Fibroblast of lung (primary cell): ENCODE measurements at regions not wholly inside any gene's neighbourhood (a gene's known extent, or its start where the extent isn't known, plus 50 kb on each side); places are given as distances from the start of the nearest gene placed in this dataset.

ENCODE experiments used
- DNase-seq, 2 donors: peaks; one replicate each; pipeline versions ENCODE4 v3.0.0 to v3.0.0-alpha.2; 2010; ENCODE audit warnings: low read depth in 2 of 2
- H2AFZ ChIP-seq: 2 replicates; pipeline ENCODE4 v1.5.1; 2012; ENCODE audit warnings: low read length, control low read depth, inconsistent platforms
- H3K27ac ChIP-seq: 2 replicates; pipeline ENCODE4 v1.5.1; 2011; ENCODE audit warnings: low read length, control low read depth; ENCODE audit not compliant: insufficient read depth
- H3K27me3 ChIP-seq: 2 replicates; pipeline ENCODE4 v1.5.1; 2011; ENCODE audit warnings: mild to moderate bottlenecking, low read length; ENCODE audit not compliant: control insufficient read depth, insufficient read depth
- H3K36me3 ChIP-seq: 2 replicates; pipeline ENCODE4 v1.5.1; 2011; ENCODE audit warnings: low read length; ENCODE audit not compliant: control insufficient read depth, insufficient read depth
- H3K4me1 ChIP-seq: 2 replicates; pipeline ENCODE4 v1.5.1; 2011; ENCODE audit warnings: low read length; ENCODE audit not compliant: control insufficient read depth, insufficient read depth; ENCODE audit errors: extremely low read depth
- H3K4me2 ChIP-seq: 2 replicates; pipeline ENCODE4 v1.5.1; 2011; ENCODE audit warnings: low read length, control low read depth; ENCODE audit not compliant: insufficient read depth; ENCODE audit errors: extremely low read depth
- H3K4me3 ChIP-seq, 4 experiments: fragments of 200-600 bp in 1 of 4; sonication (generic) in 1 of 4; replicated peaks in 1 of 4; 2 replicates each; pipeline ENCODE4 v1.5.1; 2011 to 2016; ENCODE audit warnings: low read length in 4 of 4, low read depth in 3 of 4, mild to moderate bottlenecking in 3 of 4, control low read depth in 2 of 4, inconsistent platforms in 1 of 4, mixed read lengths in 1 of 4; ENCODE audit not compliant: insufficient read depth in 1 of 4; ENCODE audit errors: control extremely low read depth in 1 of 4
- H3K79me2 ChIP-seq: 2 replicates; pipeline ENCODE4 v1.5.1; 2012; ENCODE audit warnings: mild to moderate bottlenecking, low read length, inconsistent platforms; ENCODE audit not compliant: control insufficient read depth, insufficient read depth
- H3K9ac ChIP-seq: 2 replicates; pipeline ENCODE4 v1.5.1; 2011; ENCODE audit warnings: mild to moderate bottlenecking, low read length, control low read depth; ENCODE audit not compliant: insufficient read depth
- H3K9me3 ChIP-seq: 2 replicates; pipeline ENCODE4 v1.5.1; 2012; ENCODE audit warnings: low read depth, low read length; ENCODE audit not compliant: control insufficient read depth, insufficient read depth
- H4K20me1 ChIP-seq: 2 replicates; pipeline ENCODE4 v1.5.1; 2011; ENCODE audit warnings: low read length; ENCODE audit not compliant: control insufficient read depth, insufficient read depth; ENCODE audit errors: extremely low read depth
- CTCF ChIP-seq, 2 donors: IDR thresholded peaks in 1 of 2; conservative IDR thresholded peaks in 1 of 2; 1 replicate in 1 of 2; 2 replicates in 1 of 2; pipeline ENCODE4 v1.5.1; 2011 to 2012; ENCODE audit warnings: low read length in 2 of 2, control low read depth in 1 of 2, inconsistent platforms in 1 of 2, low read depth in 1 of 2, mild to moderate bottlenecking in 1 of 2
- EZH2 ChIP-seq: IDR thresholded peaks from 2 replicates; pipeline ENCODE4 v1.5.1; 2012; ENCODE audit warnings: low read length, control low read depth, mild to moderate bottlenecking; ENCODE audit errors: missing control alignments

DNA sequence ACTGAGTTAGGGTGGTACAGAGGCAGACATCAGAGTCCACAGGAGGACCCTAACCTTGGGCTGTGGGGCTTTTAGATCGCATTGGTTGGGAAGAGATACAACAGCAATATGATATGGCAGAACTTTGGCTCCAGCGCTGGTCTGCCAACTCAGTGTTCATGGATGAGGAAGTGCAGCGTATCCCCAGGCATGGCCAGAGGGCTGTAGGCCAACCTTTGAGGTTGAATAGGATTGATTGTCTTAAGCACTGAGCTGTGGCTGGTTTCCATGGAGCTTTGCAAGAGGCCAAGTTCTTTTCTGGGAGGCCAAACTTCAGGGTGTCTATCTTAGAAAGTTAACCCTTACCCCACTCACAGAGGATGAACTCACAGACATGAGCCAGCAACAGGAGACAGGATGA is 144.1 kb upstream of the TMTC4 start:
- Histone ChIP-seq H3K9me3 (no peaks in the 10 kb centered on the region), H3K4me3 (no peak overlapping the region), H3K9ac (no peak overlapping the region), H3K36me3 (no peaks in the 10 kb centered on the region), H3K4me2 (no peak overlapping the region), H3K79me2 (no peaks in the 10 kb centered on the region), H3K27ac (no peak overlapping the region), H3K4me1 (no peaks in the 10 kb centered on the region), H2AFZ (no peak overlapping the region), H3K27me3 (no peaks in the 10 kb centered on the region), H4K20me1 (no peaks in the 10 kb centered on the region)
- TF ChIP-seq EZH2 = no peak
- no peak for TF ChIP-seq CTCF (conservative IDR thresholded peaks at IDR 0.05 in 1 of 2, IDR thresholded peaks at IDR 0.05 in 1 of 2; ENCODE audit: low read depth in 1 of 2, low read length in 2 of 2)
- DNase-seq = peak in 1 of 2 donors; percentile 70

DNA sequence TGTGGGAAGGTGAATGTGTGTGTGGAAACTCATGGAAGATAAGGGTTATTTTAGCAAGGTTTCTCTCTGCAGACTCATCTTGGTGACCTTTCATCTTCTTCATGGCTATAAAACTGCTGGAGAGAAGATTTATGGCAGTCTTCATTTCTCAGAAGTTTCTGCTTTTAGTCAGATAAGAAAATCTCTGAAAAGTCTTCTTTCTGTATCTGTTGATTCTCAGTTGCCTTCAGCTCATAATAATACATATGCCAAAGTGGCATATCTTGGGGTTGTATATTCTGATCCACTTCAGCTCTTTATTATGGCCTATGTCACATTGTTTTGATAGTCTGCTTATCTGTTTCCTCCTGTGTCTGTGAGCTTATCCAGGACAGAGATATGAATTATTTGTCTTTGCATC is 143.3 kb upstream of the TMTC4 start:
- TF ChIP-seq EZH2 (no peak), CTCF (conservative IDR thresholded peaks at IDR 0.05 in 1 of 2, IDR thresholded peaks at IDR 0.05 in 1 of 2; ENCODE audit: low read depth in 1 of 2, low read length in 2 of 2) (no peak)
- DNase-seq = no peak

GRCh38 chr13:100815476-100816046 is 141.0 kb upstream of the TMTC4 start:
- no peak overlapping the region for H3K27ac ChIP-seq
- no peak overlapping the region for H2AFZ ChIP-seq
- no peaks in the 10 kb centered on the region for H3K36me3 ChIP-seq
- no peak overlapping the region for H3K4me3 ChIP-seq
- no peak overlapping the region for H3K4me2 ChIP-seq
- no peaks in the 10 kb centered on the region for H3K79me2 ChIP-seq
- no peaks in the 10 kb centered on the region for H4K20me1 ChIP-seq
- no peak overlapping the region for H3K9ac ChIP-seq
- no peaks in the 10 kb centered on the region for H3K4me1 ChIP-seq
- TF ChIP-seq CTCF (conservative IDR thresholded peaks at IDR 0.05 in 1 of 2, IDR thresholded peaks at IDR 0.05 in 1 of 2; ENCODE audit: low read depth in 1 of 2, low read length in 2 of 2) (no peak), EZH2 (no peak)
- H3K27me3 ChIP-seq = no peaks in the 10 kb centered on the region
- no peaks in the 10 kb centered on the region for H3K9me3 ChIP-seq
- no peak for DNase-seq

More for the DNA sequence above, 143.3 kb upstream of the TMTC4 start:
- Histone ChIP-seq H3K4me1 (no peaks in the 10 kb centered on the region), H4K20me1 (no peaks in the 10 kb centered on the region), H3K4me2 (no peak overlapping the region), H3K9me3 (no peaks in the 10 kb centered on the region), H2AFZ (no peak overlapping the region), H3K36me3 (no peaks in the 10 kb centered on the region), H3K4me3 (no peak overlapping the region), H3K9ac (no peak overlapping the region), H3K79me2 (no peaks in the 10 kb centered on the region), H3K27ac (no peak overlapping the region), H3K27me3 (no peaks in the 10 kb centered on the region)
